Fibroblast of skin of abdomen (primary cell): ENCODE measurements at regions not wholly inside any gene's neighbourhood (a gene's known extent, or its start where the extent isn't known, plus 50 kb on each side); places are given as distances from the start of the nearest gene placed in this dataset.
"Not testable (repeated sequence)": the region's sequence is repeated elsewhere in the genome, so short reads cannot be mapped to it uniquely, and the experiment has no call there.

Experiments used
- DNase-seq: peaks from one replicate; pipeline ENCODE4 v3.0.0-alpha.2; 2013

GRCh38 chr3:73839032-73839431 lies 214.3 kb upstream of the PDZRN3 start:
- DNase-seq: no peak

- DNase-seq: no peak
Observed at GRCh38 chr3:73835945-73836344, 211.2 kb upstream of the PDZRN3 start.

- DNase-seq: peak; percentile 11
Observed at GRCh38 chr3:73832426-73832825, 207.7 kb upstream of the PDZRN3 start.

GRCh38 chr3:73828348-73828747 lies 203.6 kb upstream of the PDZRN3 start:
- no peak for DNase-seq

- no peak for DNase-seq
Observed at GRCh38 chr3:73827725-73828211, 203.0 kb upstream of the PDZRN3 start.

GRCh38 chr3:73827204-73827603 lies 202.5 kb upstream of the PDZRN3 start:
- no peak for DNase-seq

- not testable (repeated sequence) for DNase-seq
Observed at GRCh38 chr3:73820896-73821295, 196.2 kb upstream of the PDZRN3 start.

GRCh38 chr3:73820431-73820830 lies 195.7 kb upstream of the PDZRN3 start:
- DNase-seq: no peak

GRCh38 chr3:73815966-73816365 lies 191.2 kb upstream of the PDZRN3 start:
- no peak for DNase-seq

GRCh38 chr3:73813692-73814292 lies 189.1 kb upstream of the PDZRN3 start:
- DNase-seq: no peak

- peak; percentile 55 for DNase-seq
Observed at GRCh38 chr3:73813291-73813690, 188.6 kb upstream of the PDZRN3 start.

- DNase-seq: no peak
Observed at GRCh38 chr3:73812054-73812453, 187.3 kb upstream of the PDZRN3 start.

GRCh38 chr3:73808862-73809509 lies 184.2 kb upstream of the PDZRN3 start:
- DNase-seq: no peak

- DNase-seq: no peak
Observed at GRCh38 chr3:73805435-73805834, 180.7 kb upstream of the PDZRN3 start.

- no peak for DNase-seq
Observed at GRCh38 chr3:73804204-73804603, 179.5 kb upstream of the PDZRN3 start.

GRCh38 chr3:73801444-73801843 lies 176.7 kb upstream of the PDZRN3 start:
- DNase-seq: no peak

- no peak for DNase-seq
Observed at GRCh38 chr3:73797311-73797710, 172.6 kb upstream of the PDZRN3 start.

- no peak for DNase-seq
Observed at GRCh38 chr3:73796382-73796781, 171.6 kb upstream of the PDZRN3 start.

GRCh38 chr3:73791356-73791755 lies 166.6 kb upstream of the PDZRN3 start:
- no peak for DNase-seq

GRCh38 chr3:73789825-73790444 lies 165.2 kb upstream of the PDZRN3 start:
- DNase-seq: no peak

GRCh38 chr3:73787620-73788019 lies 162.9 kb upstream of the PDZRN3 start:
- DNase-seq: no peak

GRCh38 chr3:73786998-73787397 lies 162.3 kb upstream of the PDZRN3 start:
- no peak for DNase-seq

- peak; percentile 97 for DNase-seq
Observed at GRCh38 chr3:73786321-73786807, 161.6 kb upstream of the PDZRN3 start.
